Glomerular endothelial cell (primary cell): ENCODE measurements at regions not wholly inside any gene's neighbourhood (a gene's known extent, or its start where the extent isn't known, plus 50 kb on each side); places are given as distances from the start of the nearest gene placed in this dataset.

ENCODE experiments used
- DNase-seq: peaks from one replicate; pipeline ENCODE4 v3.0.0-alpha.2; 2011; ENCODE audit warnings: low read depth, low spot score; ENCODE audit errors: extremely low read depth

GRCh38 chr12:115341442-115341841 lies 657.5 kb upstream of the TBX3 start:
- no peak for DNase-seq

GRCh38 chr12:115338566-115339294 lies 654.8 kb upstream of the TBX3 start:
- DNase-seq = no peak

GRCh38 chr12:115337693-115338543 lies 653.9 kb upstream of the TBX3 start:
- DNase-seq = no peak

- no peak for DNase-seq
These were observed 652.5 kb upstream of the TBX3 start for GRCh38 chr12:115336506-115336905.

- DNase-seq = no peak
These were observed 651.6 kb upstream of the TBX3 start for GRCh38 chr12:115335594-115335993.

- no peak for DNase-seq
These were observed 651.1 kb upstream of the TBX3 start for GRCh38 chr12:115335048-115335447.

GRCh38 chr12:115332945-115333344 lies 649.0 kb upstream of the TBX3 start:
- DNase-seq = no peak

GRCh38 chr12:115325858-115326257 lies 641.9 kb upstream of the TBX3 start:
- no peak for DNase-seq

- DNase-seq = no peak
These were observed 641.1 kb upstream of the TBX3 start for GRCh38 chr12:115324949-115325593.

GRCh38 chr12:115323223-115323905 lies 639.4 kb upstream of the TBX3 start:
- DNase-seq = no peak

GRCh38 chr12:115322275-115322674 lies 638.3 kb upstream of the TBX3 start:
- DNase-seq = no peak

- DNase-seq = no peak
These were observed 637.0 kb upstream of the TBX3 start for GRCh38 chr12:115320967-115321366.

GRCh38 chr12:115320451-115320850 lies 636.5 kb upstream of the TBX3 start:
- DNase-seq = no peak

- DNase-seq = no peak
These were observed 635.6 kb upstream of the TBX3 start for GRCh38 chr12:115319446-115320040.

- no peak for DNase-seq
These were observed 630.0 kb upstream of the TBX3 start for GRCh38 chr12:115313929-115314328.

GRCh38 chr12:115312901-115313300 lies 628.9 kb upstream of the TBX3 start:
- no peak for DNase-seq

- no peak for DNase-seq
These were observed 627.9 kb upstream of the TBX3 start for GRCh38 chr12:115311875-115312274.

GRCh38 chr12:115308918-115309317 lies 624.9 kb upstream of the TBX3 start:
- DNase-seq = no peak

- no peak for DNase-seq
These were observed 622.4 kb upstream of the TBX3 start for GRCh38 chr12:115306380-115306779.

GRCh38 chr12:115305867-115306266 lies 621.9 kb upstream of the TBX3 start:
- DNase-seq = no peak

GRCh38 chr12:115305275-115305674 lies 621.3 kb upstream of the TBX3 start:
- no peak for DNase-seq
